HG03280 (cell line): ENCODE measurements at regions not wholly inside any gene's neighbourhood (a gene's known extent, or its start where the extent isn't known, plus 50 kb on each side); places are given as distances from the start of the nearest gene placed in this dataset.

Experiments used
- ATAC-seq: cut with Tn5 transposase; IDR thresholded peaks from one replicate; pipeline ENCODE4 v1.9.1; 2021; ENCODE audit warnings: mild to moderate bottlenecking, moderate library complexity; ENCODE audit not compliant: unreplicated experiment

- no peak for ATAC-seq
Observed at GRCh38 chr15:46207341-46207740, 572.5 kb downstream of the SQOR start.

- ATAC-seq, result no peak
Observed at GRCh38 chr15:46213551-46213950, 578.7 kb downstream of the SQOR start.

- ATAC-seq, result no peak
Observed at GRCh38 chr15:46222826-46223225, 588.0 kb downstream of the SQOR start.

GRCh38 chr15:46229263-46229662 is 594.4 kb downstream of the SQOR start:
- ATAC-seq, result no peak

GRCh38 chr15:46231786-46232185 is 597.0 kb downstream of the SQOR start:
- no peak for ATAC-seq

GRCh38 chr15:46232471-46232870 is 597.6 kb downstream of the SQOR start:
- no peak for ATAC-seq

DNA sequence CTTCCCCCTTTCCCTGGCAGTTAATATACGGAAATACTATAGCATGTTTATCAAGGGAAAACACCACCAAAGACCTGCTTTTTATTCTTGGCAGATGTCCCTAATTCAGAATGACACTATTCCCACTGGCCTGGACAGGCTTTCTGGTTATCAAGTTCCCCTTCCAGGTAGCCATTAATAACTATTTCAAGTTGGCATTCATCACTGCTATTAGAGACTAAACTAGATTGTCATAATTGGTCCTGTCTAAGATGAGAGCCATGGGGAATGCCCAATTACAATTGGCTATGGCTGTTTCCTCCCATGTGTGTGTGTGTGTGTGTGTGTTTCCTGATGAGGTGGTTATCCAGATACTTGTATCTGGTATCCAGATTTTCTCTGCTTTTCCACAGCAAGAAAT is 608.1 kb downstream of the SQOR start:
- ATAC-seq, result no peak

- ATAC-seq, result no peak
Observed at GRCh38 chr15:46251903-46252302, 617.1 kb downstream of the SQOR start.

DNA sequence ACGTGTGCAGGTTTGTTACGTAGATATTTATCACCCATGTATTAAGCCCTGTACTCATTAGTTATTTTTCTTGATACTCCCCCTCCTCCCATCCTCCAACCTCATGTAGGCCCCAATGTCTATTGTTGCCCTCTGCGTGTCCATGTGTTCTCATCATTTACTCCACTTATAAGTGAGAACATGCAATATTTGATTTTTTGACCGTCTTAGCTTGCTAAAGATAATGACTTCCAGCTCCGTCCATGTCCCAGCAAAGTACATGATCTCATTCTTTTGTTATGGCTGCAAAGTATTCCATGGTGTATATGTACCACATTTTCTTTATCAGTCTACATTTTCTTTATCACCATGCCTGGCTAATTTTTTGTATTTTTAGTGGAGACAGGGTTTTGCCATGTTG is 623.2 kb downstream of the SQOR start:
- ATAC-seq, result no peak

GRCh38 chr15:46260937-46261336 is 626.1 kb downstream of the SQOR start:
- no peak for ATAC-seq

GRCh38 chr15:46265664-46266347 is 631.0 kb downstream of the SQOR start:
- no peak for ATAC-seq

DNA sequence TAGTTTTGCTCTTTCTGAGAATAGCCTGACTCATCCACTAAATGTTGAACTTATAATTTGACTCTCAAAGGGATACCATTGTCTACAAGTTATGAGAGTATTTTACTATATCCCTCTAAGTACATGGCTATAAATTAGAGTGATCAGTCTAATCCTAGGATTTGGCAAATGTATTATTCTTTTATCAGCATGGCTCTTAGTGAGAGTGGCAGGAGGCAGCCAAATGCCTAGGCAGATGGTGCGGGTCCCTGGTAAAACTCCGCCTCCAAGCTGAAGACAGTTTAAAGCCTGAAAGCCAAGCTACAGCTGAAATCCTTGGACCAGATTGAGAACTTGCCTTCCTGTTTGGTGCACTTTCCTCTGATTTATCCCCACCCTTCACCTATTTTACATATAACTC is 631.8 kb downstream of the SQOR start:
- ATAC-seq, result no peak

GRCh38 chr15:46270481-46271147 is 635.8 kb downstream of the SQOR start:
- ATAC-seq, result no peak

DNA sequence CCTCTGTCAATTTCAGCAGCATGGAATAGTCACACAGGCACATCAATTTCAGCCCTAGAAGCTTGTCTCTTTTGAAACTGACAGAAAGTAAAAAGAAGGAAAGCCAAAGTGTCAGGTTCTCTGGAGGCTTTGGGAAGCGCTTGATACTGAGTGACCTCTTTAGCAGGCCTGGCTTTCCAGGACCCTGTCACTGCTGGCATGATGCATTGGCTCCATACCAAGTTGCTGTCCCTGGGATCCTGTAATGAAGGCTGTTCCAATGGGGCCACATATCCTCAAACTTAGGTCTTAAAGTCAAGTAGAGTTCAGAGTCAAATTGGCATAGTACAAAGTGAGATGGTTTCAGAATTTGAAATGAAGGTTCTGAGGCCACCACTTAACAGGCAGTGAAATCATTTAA is 640.9 kb downstream of the SQOR start:
- ATAC-seq, result no peak

DNA sequence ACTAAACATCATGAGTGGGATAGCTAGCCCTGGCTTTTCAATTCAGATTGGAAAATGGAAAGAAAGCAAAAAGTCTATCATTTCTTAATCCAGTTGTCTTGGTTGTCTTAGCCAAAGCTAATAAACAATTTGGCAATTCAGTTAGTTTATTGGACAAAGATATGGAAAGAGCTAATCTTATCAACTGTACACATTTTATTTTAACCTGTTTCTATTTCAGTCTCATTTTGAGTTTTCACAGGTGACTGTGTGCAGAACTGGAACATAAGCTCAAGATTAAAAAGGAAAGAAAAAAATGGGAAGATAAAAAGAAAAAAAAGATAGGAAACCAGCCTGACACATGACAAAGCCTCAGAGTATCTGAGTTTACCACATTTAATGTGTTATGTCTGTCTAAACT is 642.6 kb downstream of the SQOR start:
- no peak for ATAC-seq

- no peak for ATAC-seq
Observed at GRCh38 chr15:46278062-46278461, 643.2 kb downstream of the SQOR start.

- ATAC-seq, result no peak
Observed at GRCh38 chr15:46278486-46279090, 643.8 kb downstream of the SQOR start.

DNA sequence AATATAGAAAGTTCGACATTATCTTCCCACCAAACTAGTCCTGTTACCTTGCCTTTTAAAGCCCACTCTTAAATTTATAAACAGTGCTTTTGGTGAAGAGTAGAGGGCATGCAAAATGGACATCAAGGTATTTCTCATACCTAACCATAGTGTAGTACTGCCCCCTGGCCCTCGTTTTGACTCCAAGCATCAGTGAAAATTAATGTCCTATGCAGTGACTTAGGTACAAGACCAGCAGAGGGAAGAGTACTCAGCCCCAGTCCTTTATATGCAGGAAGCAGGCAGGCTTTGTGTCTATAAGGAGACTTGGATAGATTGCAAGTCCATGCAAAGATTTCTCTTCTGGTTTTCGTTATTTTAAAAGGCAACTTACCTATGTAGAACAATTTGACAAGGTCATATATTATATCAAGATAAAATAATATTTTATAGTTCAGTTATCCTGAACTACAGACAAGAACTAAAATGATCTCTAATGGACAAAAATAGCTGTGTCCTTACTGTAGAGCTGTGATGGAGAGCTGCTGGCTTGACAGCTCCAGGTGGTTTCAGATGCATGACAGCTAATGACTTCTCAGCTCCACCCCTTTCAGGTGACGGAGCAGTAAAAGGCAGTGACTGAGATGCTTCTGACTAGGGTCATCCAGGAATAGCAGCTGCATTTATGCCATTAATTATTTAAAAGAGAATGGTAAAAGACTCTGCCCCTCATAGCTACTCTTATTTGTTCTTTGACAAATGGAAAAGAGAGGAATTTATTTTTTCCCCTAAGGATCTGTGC is 646.1 kb downstream of the SQOR start:
- ATAC-seq, result no peak

DNA sequence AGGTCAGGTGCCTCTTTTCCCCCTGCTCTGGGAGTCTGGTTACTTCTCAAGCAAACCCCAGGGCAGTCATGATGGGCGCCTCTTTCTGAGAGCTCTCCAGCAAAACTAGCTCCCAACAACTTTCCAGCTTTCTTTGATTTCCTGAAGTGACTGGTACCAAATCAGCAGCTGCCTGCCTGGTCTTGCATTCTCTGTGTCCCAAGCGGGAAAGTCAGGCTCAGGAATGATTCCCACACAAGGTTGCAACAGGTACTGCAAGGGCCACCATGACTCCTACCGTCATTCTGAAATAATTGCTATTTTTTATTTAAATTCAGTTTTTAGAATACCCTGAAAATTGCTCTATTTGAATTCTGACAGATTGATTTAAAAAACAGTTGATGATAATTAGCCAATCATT is 658.7 kb downstream of the SQOR start:
- ATAC-seq, result no peak

GRCh38 chr15:46296002-46296401 is 661.2 kb downstream of the SQOR start:
- ATAC-seq, result no peak

GRCh38 chr15:46296797-46297196 is 662.0 kb downstream of the SQOR start:
- ATAC-seq, result no peak

- ATAC-seq, result no peak
Observed at GRCh38 chr15:46297766-46298165, 662.9 kb downstream of the SQOR start.
